Coronary artery (tissue), 2 donors: ENCODE measurements at regions not wholly inside any gene's neighbourhood (a gene's known extent, or its start where the extent isn't known, plus 50 kb on each side); places are given as distances from the start of the nearest gene placed in this dataset.

ENCODE experiments used
- DNase-seq: peaks from one replicate; pipeline ENCODE4 v3.0.0-alpha.2; 2017; ENCODE audit warnings: low spot score
- H3K27ac ChIP-seq, 2 donors: fragments of 200-600 bp; sonication (generic); one replicate each; pipeline ENCODE4 v1.5.1; 2016 to 2019
- H3K4me3 ChIP-seq: fragments of 200-600 bp; sonication (generic); 2 replicates; pipeline ENCODE4 v1.5.1; 2016; ENCODE audit warnings: mild to moderate bottlenecking, moderate library complexity
- CTCF ChIP-seq: fragments of 200-600 bp; sonication (generic); IDR thresholded peaks from one replicate; pipeline ENCODE4 v1.5.1; 2019; ENCODE audit warnings: antibody characterized with exemption

- no peak overlapping the region for H3K4me3 ChIP-seq
- H3K27ac ChIP-seq = no peak overlapping the region
- no peak for TF ChIP-seq CTCF
- no peak for DNase-seq
These were observed 1049.5 kb upstream of the ADGRL2 start for GRCh38 chr1:80751204-80751603.

GRCh38 chr1:80731241-80731894 lies 1069.4 kb upstream of the ADGRL2 start:
- no peak overlapping the region for H3K27ac ChIP-seq
- H3K4me3 ChIP-seq = no peak overlapping the region
- TF ChIP-seq CTCF = no peak
- DNase-seq = no peak

GRCh38 chr1:80722611-80723010 lies 1078.1 kb upstream of the ADGRL2 start:
- no peak overlapping the region for H3K27ac ChIP-seq
- no peak for TF ChIP-seq CTCF
- DNase-seq = no peak
- H3K4me3 ChIP-seq = no peak overlapping the region

GRCh38 chr1:80706526-80706925 lies 1094.2 kb upstream of the ADGRL2 start:
- H3K4me3 ChIP-seq = no peak overlapping the region
- no peak for DNase-seq
- TF ChIP-seq CTCF = no peak
- no peak overlapping the region for H3K27ac ChIP-seq

GRCh38 chr1:80678438-80678837 lies 1122.3 kb upstream of the ADGRL2 start:
- no peak overlapping the region for H3K4me3 ChIP-seq
- H3K27ac ChIP-seq = no peak overlapping the region
- DNase-seq = no peak
- TF ChIP-seq CTCF = no peak

GRCh38 chr1:80675454-80675853 lies 1125.3 kb upstream of the ADGRL2 start:
- no peak for TF ChIP-seq CTCF
- no peak overlapping the region for H3K4me3 ChIP-seq
- no peak for DNase-seq
- H3K27ac ChIP-seq = no peak overlapping the region

- TF ChIP-seq CTCF = no peak
- Histone ChIP-seq H3K27ac (no peak overlapping the region), H3K4me3 (no peak overlapping the region)
- DNase-seq = no peak
These were observed 1126.7 kb upstream of the ADGRL2 start for GRCh38 chr1:80673935-80674597.
